Dermis microvascular lymphatic vessel endothelial cell (primary cell): ENCODE measurements at regions not wholly inside any gene's neighbourhood (a gene's known extent, or its start where the extent isn't known, plus 50 kb on each side); places are given as distances from the start of the nearest gene placed in this dataset.
"Not testable (repeated sequence)": the region's sequence is repeated elsewhere in the genome, so short reads cannot be mapped to it uniquely, and the experiment has no call there.

Source experiments
- DNase-seq, 2 donors: peaks; one replicate each; pipeline versions ENCODE4 v3.0.0 to v3.0.0-alpha.2; 2010; ENCODE audit warnings: low read depth in 2 of 2

GRCh38 chr6:14478381-14479225, 361.0 kb downstream of the CD83 start:
- DNase-seq: no peak

- DNase-seq: not testable (repeated sequence)
Measured at GRCh38 chr6:14481946-14482345, 364.4 kb downstream of the CD83 start.

GRCh38 chr6:14487625-14488024, 370.1 kb downstream of the CD83 start:
- DNase-seq: no peak

DNA sequence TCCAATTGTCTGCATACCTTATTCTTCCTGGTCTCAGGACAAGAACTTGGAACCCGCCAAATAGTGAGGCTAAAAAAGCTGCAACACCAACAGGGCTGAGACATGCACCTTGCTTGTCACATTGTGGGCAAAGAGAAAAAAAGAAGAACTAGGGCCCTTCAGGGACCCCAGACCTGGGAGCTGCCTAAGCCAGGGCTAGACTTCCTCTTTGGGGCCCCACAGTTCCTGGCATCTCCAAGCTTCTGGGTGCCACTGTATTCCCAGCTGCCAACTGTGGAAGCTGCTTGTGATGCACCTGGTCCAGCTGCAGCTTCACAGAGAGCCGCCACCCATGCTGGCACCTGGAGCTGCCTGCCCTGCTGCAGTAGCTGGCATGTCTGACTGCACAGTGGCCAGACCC, 370.6 kb downstream of the CD83 start:
- DNase-seq: no peak

DNA sequence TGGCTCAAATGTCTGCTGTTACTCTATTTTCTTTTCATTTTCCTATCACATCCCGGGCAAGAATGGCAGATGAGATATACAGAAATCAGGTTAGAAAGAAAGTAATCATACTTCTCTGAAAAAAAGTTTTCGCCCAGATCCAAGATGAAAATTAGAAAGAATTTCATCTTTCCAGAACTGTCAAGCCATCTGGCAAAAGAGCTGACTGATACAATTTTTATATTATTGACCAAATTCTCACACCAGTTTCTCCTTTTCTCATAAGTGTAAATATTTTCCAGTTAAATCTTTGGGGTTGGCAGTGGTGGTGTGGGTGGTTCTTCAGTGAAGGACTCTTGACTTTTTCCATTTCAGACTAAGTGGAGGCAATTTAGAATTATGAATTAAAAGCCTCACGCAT, 371.9 kb downstream of the CD83 start:
- DNase-seq: no peak

GRCh38 chr6:14498748-14499147, 381.2 kb downstream of the CD83 start:
- no peak for DNase-seq

- no peak for DNase-seq
Measured at GRCh38 chr6:14499309-14499708, 381.7 kb downstream of the CD83 start.

- no peak for DNase-seq
Measured at GRCh38 chr6:14499841-14500240, 382.3 kb downstream of the CD83 start.

- no peak for DNase-seq
Measured at GRCh38 chr6:14500809-14501208, 383.2 kb downstream of the CD83 start.

GRCh38 chr6:14501240-14501639, 383.7 kb downstream of the CD83 start:
- DNase-seq: no peak

DNA sequence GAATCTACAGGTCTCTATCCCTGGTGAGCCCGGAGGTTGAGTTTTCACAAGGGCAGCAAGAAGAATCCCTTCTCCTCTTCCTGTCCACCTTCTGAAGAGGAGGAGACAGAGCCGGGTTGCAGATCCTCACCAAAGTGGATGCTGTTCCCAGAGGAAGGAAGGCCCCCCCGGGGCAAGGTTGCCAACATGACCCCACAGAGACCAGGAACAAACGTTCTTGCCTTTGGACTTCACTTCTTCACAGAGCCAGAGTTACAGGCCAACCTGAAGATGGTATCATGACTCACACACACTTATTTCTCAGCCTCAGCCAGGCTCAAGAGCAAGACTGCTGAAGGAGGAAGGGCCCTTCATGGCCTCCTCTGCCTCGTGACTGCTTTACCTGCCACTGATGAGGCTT, 384.3 kb downstream of the CD83 start:
- DNase-seq: no peak

DNA sequence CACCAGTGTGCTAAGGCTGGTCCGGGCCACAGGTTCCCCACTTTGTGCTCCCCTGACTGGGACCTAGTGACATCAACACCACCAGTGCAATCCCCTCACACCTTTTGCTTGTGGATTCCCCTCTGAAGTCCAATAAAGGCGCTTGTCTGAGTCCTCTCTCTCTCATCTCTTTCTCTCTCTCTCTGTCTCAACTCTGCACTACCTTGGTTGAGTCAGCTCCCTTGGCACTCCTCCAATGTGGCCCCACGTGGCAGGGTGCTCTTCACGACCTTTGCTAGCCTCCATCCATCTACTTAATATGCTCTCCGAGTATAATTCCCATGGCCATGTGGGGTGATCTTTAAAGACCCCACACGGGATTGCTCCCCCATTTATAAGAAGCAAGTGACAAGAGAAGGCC, 385.0 kb downstream of the CD83 start:
- DNase-seq: no peak

- DNase-seq: no peak
Measured at GRCh38 chr6:14505401-14505800, 387.8 kb downstream of the CD83 start.

DNA sequence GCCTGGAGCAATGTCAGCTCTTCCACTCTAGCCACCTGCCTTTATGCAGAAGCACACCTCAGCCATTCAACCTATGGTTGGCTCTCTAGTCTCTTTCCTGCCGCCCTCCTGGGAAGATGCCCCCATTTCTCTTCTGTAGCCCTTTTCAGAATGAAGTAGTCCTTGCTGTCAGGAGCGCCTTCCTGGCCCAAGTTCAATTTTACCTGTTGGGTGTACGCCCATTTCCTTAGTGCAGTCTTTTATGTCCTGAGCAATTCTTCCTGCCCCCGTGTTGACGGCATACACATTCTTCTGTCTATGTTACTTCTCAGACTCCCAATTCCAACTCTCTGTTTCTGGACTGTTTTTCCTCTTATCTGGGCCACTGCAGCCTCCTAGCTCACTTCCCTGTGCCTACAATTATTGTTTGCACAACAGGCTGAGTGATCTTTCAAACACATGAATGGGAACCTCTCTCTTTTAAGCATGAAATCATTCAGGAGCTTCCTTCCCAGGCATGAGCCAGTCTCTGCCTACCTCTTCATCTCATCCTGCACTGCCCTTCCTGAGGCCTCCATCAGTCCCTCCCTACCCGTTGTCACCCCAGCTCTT, 389.2 kb downstream of the CD83 start:
- DNase-seq: no peak

DNA sequence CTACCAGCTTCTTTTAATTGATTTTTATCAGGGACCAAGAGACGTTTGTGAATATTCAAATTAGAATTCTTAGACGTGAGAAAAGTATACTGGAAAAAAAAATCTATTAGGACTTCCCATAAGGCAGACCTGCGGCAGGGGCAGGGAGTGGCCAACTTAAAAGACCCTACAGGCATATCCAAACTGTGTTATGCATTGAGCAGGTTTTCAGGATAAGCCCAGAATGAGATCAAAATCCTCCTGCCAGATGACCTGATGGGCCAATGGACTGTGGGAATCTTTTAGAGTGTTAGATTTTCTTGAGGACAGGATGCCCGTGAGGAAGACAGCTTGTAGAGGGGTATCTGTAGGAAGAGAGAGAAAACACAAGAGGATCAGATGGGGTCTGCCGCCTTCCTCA, 391.5 kb downstream of the CD83 start:
- DNase-seq: no peak

GRCh38 chr6:14510038-14510437, 392.5 kb downstream of the CD83 start:
- DNase-seq: no peak

DNA sequence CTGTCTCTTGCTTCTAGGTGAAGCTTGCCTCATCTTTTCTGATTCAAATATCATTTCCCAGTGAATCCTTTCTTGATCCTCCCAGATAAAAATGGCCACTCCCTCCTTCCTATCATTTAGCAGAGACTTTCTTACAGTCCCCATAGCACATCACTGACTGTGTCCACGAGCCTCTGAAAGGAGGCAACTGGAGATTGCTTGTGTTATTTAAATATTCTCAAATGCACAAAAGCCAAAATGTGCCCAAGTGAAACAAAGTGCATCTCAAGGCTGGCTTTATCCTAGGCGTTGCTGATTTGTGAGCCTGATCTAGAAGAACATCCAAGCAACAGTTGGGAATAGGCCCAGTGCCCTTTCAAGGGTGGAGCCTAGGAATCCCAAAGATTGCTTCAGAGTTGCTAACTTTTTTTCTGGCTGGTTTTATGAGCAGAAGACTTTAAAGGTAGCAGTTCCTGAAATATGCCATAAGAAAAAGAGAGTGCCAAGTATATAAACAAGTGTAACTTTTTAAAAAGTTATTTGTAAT, 393.6 kb downstream of the CD83 start:
- DNase-seq: no peak

- DNase-seq: no peak
Measured at GRCh38 chr6:14512246-14512645, 394.7 kb downstream of the CD83 start.

- DNase-seq: no peak
Measured at GRCh38 chr6:14513496-14514393, 396.2 kb downstream of the CD83 start.

GRCh38 chr6:14516956-14517355, 399.4 kb downstream of the CD83 start:
- DNase-seq: no peak

DNA sequence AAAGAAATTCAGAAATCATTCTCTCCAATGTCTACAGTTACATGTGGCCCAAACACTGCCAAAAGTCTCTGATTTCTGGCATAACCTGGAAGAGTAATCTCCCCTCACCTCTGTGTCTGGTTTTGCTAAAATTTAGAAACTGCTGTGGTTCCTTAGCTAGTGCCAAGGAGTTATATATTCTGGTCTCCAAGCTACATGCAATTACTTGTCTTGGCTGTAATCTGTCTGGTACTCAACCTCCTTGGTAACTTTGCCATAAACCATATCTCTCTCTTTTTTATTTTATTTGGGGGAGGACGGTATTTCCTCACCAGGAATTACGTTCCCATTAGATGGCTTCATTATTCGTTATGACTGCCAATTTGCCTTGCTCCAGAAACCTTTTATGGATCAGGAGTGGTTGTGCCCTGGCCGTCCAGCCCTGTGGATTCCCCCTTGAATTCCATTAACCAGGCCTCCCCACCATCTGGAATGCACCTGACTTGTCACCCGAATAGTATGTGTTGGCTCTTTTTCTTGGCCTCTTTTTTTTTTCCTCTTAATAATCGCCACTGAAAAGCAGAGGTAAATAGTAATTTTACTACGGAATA, 400.0 kb downstream of the CD83 start:
- DNase-seq: no peak
